HEK293 (cell line): ENCODE measurements at regions not wholly inside any gene's neighbourhood (a gene's known extent, or its start where the extent isn't known, plus 50 kb on each side); places are given as distances from the start of the nearest gene placed in this dataset.

ENCODE experiments used
- CTCF ChIA-PET: fragments of 350-600 bp; formaldehyde crosslinking; extraction: SDS; loops from one replicate; lab custom pipeline; 2021; ENCODE audit warnings: antibody characterized with exemption; lab: Yijun Ruan, JAX
- POLR2A ChIA-PET: fragments of 300-600 bp; formaldehyde crosslinking; extraction: SDS; loops from one replicate; lab custom pipeline; 2020; ENCODE audit warnings: antibody characterized with exemption, inconsistent platforms; lab: Yijun Ruan, JAX
- H3K27ac ChIP-seq: fragments of 200-500 bp; sonication (Bioruptor generic); 2 replicates; pipeline ENCODE4 v1.5.1; 2014; ENCODE audit warnings: low read depth, low read length, control low read depth, inconsistent platforms; ENCODE audit errors: extremely low read depth
- H3K36me3 ChIP-seq, 2 experiments: fragments of 200-500 bp in 1 of 2; sonication (Bioruptor generic) in 1 of 2; 1 replicate in 1 of 2; 2 replicates in 1 of 2; pipeline ENCODE4 v1.5.1; 2014 to 2017; ENCODE audit warnings: inconsistent platforms in 2 of 2, low read length in 2 of 2; ENCODE audit not compliant: control insufficient read depth in 2 of 2, insufficient read depth in 1 of 2
- H3K4me1 ChIP-seq: fragments of 200-500 bp; sonication (Bioruptor generic); 2 replicates; pipeline ENCODE4 v1.5.1; 2014; ENCODE audit warnings: mild to moderate bottlenecking, low read length, inconsistent platforms; ENCODE audit not compliant: control insufficient read depth, insufficient read depth
- H3K4me3 ChIP-seq: 2 replicates; pipeline ENCODE4 v1.5.1; 2011; ENCODE audit warnings: low read depth, mild to moderate bottlenecking, control low read depth, low read length, moderate library complexity
- H3K9me3 ChIP-seq: fragments of 200-500 bp; sonication (Bioruptor generic); 2 replicates; pipeline ENCODE4 v1.5.1; 2014; ENCODE audit warnings: low read depth, low read length, inconsistent platforms; ENCODE audit not compliant: control insufficient read depth, insufficient read depth
- BCL11A ChIP-seq: fragments of 450-650 bp; formaldehyde crosslinking; IDR thresholded peaks from 2 replicates; pipeline ENCODE4 v1.5.1; 2016; ENCODE audit warnings: low read depth, missing biosample characterization, missing genetic modification characterization
- KLF1 ChIP-seq: fragments of 450-650 bp; formaldehyde crosslinking; IDR thresholded peaks from 2 replicates; pipeline ENCODE4 v1.5.1; 2016; ENCODE audit warnings: missing biosample characterization, missing genetic modification characterization
- MZF1 ChIP-seq: fragments of 450-650 bp; formaldehyde crosslinking; IDR thresholded peaks from 2 replicates; pipeline ENCODE4 v1.5.1; 2017; ENCODE audit warnings: missing biosample characterization, missing genetic modification characterization, borderline replicate concordance
- SP3 ChIP-seq: fragments of 450-650 bp; formaldehyde crosslinking; IDR thresholded peaks from 2 replicates; pipeline ENCODE4 v1.5.1; 2016; ENCODE audit warnings: missing biosample characterization, missing genetic modification characterization
- YY1 ChIP-seq: fragments of 450-650 bp; formaldehyde crosslinking; IDR thresholded peaks from 2 replicates; pipeline ENCODE4 v1.5.1; 2018; ENCODE audit warnings: missing biosample characterization, missing genetic modification characterization
- ZEB2 ChIP-seq: fragments of 450-650 bp; formaldehyde crosslinking; IDR thresholded peaks from 2 replicates; pipeline ENCODE4 v1.5.1; 2016; ENCODE audit warnings: missing biosample characterization, missing genetic modification characterization
- ZFP3 ChIP-seq: fragments of 450-650 bp; formaldehyde crosslinking; IDR thresholded peaks from 2 replicates; pipeline ENCODE4 v1.5.1; 2016; ENCODE audit warnings: low read depth, missing biosample characterization, missing genetic modification characterization
- ZIC2 ChIP-seq: fragments of 450-650 bp; formaldehyde crosslinking; IDR thresholded peaks from 2 replicates; pipeline ENCODE4 v1.5.1; 2016; ENCODE audit warnings: missing biosample characterization, missing genetic modification characterization
- ZNF121 ChIP-seq: fragments of 450-650 bp; formaldehyde crosslinking; IDR thresholded peaks from 2 replicates; pipeline ENCODE4 v1.5.1; 2016; ENCODE audit warnings: missing biosample characterization, missing genetic modification characterization
- ZNF239 ChIP-seq: fragments of 450-650 bp; formaldehyde crosslinking; IDR thresholded peaks from 2 replicates; pipeline ENCODE4 v1.5.1; 2016; ENCODE audit warnings: missing biosample characterization, missing genetic modification characterization
- ZNF311 ChIP-seq: fragments of 450-650 bp; formaldehyde crosslinking; IDR thresholded peaks from 2 replicates; pipeline ENCODE4 v1.5.1; 2017; ENCODE audit warnings: missing biosample characterization, missing genetic modification characterization, borderline replicate concordance
- ZNF350 ChIP-seq: fragments of 450-650 bp; formaldehyde crosslinking; IDR thresholded peaks from 2 replicates; pipeline ENCODE4 v1.5.0; 2017; ENCODE audit warnings: missing biosample characterization, mild to moderate bottlenecking, missing genetic modification characterization
- ZNF37A ChIP-seq: fragments of 450-650 bp; IDR thresholded peaks from 2 replicates; pipeline ENCODE4 v1.5.1; 2018; ENCODE audit warnings: missing biosample characterization, missing genetic modification characterization
- ZNF404 ChIP-seq: fragments of 450-650 bp; formaldehyde crosslinking; IDR thresholded peaks from 2 replicates; pipeline ENCODE4 v1.5.1; 2017; ENCODE audit warnings: missing biosample characterization, missing genetic modification characterization
- ZNF571 ChIP-seq: fragments of 450-650 bp; formaldehyde crosslinking; IDR thresholded peaks from 2 replicates; pipeline ENCODE4 v1.5.0; 2017; ENCODE audit warnings: missing biosample characterization, missing genetic modification characterization
- ZNF792 ChIP-seq: fragments of 450-650 bp; formaldehyde crosslinking; IDR thresholded peaks from 2 replicates; pipeline ENCODE4 v1.5.1; 2016; ENCODE audit warnings: missing biosample characterization, missing genetic modification characterization
- ZSCAN30 ChIP-seq: fragments of 450-650 bp; IDR thresholded peaks from 2 replicates; pipeline ENCODE4 v1.5.1; 2018; ENCODE audit warnings: missing biosample characterization, mild to moderate bottlenecking, missing genetic modification characterization, moderate library complexity
- TF ChIP-seq, protein P1 (sequence below): fragments of 450-650 bp; formaldehyde crosslinking; IDR thresholded peaks from 2 replicates; pipeline ENCODE4 v1.5.1; 2017; ENCODE audit warnings: missing biosample characterization, mild to moderate bottlenecking, missing genetic modification characterization, moderate library complexity
- TF ChIP-seq, protein P2 (sequence below): fragments of 450-650 bp; formaldehyde crosslinking; IDR thresholded peaks from 2 replicates; pipeline ENCODE4 v1.5.1; 2016; ENCODE audit warnings: missing biosample characterization, missing genetic modification characterization
- TF ChIP-seq, protein P3 (sequence below): fragments of 450-650 bp; formaldehyde crosslinking; IDR thresholded peaks from 2 replicates; pipeline ENCODE4 v1.5.1; 2016; ENCODE audit warnings: missing biosample characterization, missing genetic modification characterization, low read depth

DNA sequence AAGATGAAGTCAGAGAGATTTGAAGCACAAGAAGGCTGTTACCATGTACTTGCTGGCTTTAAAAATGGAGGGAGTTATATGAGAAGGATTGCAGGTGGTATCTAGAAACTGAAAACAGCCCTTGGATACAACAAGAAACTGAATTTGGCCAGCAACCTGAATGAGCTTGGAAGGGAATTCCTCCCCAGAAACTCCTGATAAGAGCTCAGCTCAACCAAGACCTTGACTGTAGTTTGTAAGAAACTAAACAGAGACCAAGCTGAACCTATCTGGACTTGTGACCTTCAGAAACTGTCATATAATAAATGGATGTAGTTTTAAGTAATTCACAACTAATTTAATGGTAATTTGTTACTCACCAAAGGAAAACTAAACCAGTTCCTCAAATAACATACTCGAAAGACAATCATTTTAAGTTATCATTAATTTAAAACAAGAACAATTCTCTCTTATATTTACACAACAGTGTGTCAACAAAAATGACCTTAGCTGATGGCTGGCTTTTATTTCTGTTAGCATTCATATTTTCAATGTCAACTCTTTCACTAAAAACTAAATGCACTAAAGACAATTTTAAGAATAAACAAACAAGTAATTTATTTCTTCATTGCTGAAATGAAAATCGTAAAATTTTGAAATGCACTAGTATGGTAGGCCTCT lies 1218.4 kb upstream of the TMPRSS15 start (continued):
- TF ChIP-seq YY1 (tag by site-specific recombination) (no peak), ZIC2 (no peak)
- TF ChIP-seq, protein P1, sequence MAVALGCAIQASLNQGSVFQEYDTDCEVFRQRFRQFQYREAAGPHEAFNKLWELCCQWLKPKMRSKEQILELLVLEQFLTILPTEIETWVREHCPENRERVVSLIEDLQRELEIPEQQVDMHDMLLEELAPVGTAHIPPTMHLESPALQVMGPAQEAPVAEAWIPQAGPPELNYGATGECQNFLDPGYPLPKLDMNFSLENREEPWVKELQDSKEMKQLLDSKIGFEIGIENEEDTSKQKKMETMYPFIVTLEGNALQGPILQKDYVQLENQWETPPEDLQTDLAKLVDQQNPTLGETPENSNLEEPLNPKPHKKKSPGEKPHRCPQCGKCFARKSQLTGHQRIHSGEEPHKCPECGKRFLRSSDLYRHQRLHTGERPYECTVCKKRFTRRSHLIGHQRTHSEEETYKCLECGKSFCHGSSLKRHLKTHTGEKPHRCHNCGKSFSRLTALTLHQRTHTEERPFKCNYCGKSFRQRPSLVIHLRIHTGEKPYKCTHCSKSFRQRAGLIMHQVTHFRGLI (tag by site-specific recombination), result no peak
- TF ChIP-seq, all 188 proteins: peak for 0

DNA sequence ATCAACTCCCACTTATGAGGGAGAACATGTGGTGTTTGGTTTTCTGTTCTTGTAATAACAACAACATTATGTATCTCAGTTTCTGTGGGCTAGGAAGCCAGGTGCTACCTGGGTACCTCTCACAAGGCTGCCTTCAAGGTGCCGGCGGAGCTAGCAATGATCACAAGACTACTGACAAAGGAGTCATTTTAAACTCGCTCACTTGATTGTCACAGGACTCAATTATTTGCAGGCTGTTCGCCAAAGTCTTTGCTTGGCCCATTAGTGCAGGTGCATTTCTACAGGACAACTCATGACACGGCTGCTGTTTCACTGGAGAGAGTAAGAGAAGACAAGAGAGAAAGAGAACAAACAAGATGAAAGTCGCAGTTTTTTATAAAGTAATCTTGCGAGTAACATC lies 1237.4 kb upstream of the TMPRSS15 start:
- POLR2A ChIA-PET, result interaction anchor here (0.6 kb wide), 1 partner anchor 59 kb away, joined by 3 read pairs; no protein-coding TSS in a partner anchor
- no peak overlapping the region for H3K4me3 ChIP-seq
- H3K27ac ChIP-seq, result no peak overlapping the region
- no peak for TF ChIP-seq SP3 (tag by site-specific recombination)
- TF ChIP-seq KLF1 (tag by site-specific recombination), result no peak
- TF ChIP-seq ZNF792 (tag by site-specific recombination), result no peak
- TF ChIP-seq, protein P2, sequence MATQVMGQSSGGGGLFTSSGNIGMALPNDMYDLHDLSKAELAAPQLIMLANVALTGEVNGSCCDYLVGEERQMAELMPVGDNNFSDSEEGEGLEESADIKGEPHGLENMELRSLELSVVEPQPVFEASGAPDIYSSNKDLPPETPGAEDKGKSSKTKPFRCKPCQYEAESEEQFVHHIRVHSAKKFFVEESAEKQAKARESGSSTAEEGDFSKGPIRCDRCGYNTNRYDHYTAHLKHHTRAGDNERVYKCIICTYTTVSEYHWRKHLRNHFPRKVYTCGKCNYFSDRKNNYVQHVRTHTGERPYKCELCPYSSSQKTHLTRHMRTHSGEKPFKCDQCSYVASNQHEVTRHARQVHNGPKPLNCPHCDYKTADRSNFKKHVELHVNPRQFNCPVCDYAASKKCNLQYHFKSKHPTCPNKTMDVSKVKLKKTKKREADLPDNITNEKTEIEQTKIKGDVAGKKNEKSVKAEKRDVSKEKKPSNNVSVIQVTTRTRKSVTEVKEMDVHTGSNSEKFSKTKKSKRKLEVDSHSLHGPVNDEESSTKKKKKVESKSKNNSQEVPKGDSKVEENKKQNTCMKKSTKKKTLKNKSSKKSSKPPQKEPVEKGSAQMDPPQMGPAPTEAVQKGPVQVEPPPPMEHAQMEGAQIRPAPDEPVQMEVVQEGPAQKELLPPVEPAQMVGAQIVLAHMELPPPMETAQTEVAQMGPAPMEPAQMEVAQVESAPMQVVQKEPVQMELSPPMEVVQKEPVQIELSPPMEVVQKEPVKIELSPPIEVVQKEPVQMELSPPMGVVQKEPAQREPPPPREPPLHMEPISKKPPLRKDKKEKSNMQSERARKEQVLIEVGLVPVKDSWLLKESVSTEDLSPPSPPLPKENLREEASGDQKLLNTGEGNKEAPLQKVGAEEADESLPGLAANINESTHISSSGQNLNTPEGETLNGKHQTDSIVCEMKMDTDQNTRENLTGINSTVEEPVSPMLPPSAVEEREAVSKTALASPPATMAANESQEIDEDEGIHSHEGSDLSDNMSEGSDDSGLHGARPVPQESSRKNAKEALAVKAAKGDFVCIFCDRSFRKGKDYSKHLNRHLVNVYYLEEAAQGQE (tag by site-specific recombination), result no peak
- no peak for TF ChIP-seq ZNF404 (tag by site-specific recombination)
- TF ChIP-seq ZFP3 (tag by site-specific recombination), result no peak
- TF ChIP-seq ZNF350 (tag by site-specific recombination), result no peak
- TF ChIP-seq, protein P3, sequence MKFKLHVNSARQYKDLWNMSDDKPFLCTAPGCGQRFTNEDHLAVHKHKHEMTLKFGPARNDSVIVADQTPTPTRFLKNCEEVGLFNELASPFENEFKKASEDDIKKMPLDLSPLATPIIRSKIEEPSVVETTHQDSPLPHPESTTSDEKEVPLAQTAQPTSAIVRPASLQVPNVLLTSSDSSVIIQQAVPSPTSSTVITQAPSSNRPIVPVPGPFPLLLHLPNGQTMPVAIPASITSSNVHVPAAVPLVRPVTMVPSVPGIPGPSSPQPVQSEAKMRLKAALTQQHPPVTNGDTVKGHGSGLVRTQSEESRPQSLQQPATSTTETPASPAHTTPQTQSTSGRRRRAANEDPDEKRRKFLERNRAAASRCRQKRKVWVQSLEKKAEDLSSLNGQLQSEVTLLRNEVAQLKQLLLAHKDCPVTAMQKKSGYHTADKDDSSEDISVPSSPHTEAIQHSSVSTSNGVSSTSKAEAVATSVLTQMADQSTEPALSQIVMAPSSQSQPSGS, result no peak
- TF ChIP-seq ZEB2 (tag by site-specific recombination), result no peak
- TF ChIP-seq ZNF311 (tag by site-specific recombination), result no peak
- TF ChIP-seq BCL11A (tag by site-specific recombination), result no peak
- TF ChIP-seq ZNF239 (tag by site-specific recombination), result no peak
- TF ChIP-seq ZNF37A (tag by site-specific recombination), result no peak
- TF ChIP-seq YY1 (tag by site-specific recombination), result no peak
- no peak for TF ChIP-seq ZNF571 (tag by site-specific recombination)
- no peak for TF ChIP-seq MZF1 (tag by site-specific recombination)
- no peak for TF ChIP-seq ZNF121
- TF ChIP-seq ZSCAN30 (tag by site-specific recombination), result no peak
- H3K4me1 ChIP-seq, result no peaks in the 10 kb centered on the region
- CTCF ChIA-PET, result no interaction called here
- H3K36me3 ChIP-seq, result no peaks in the 10 kb centered on the region
- H3K9me3 ChIP-seq, result no peaks in the 10 kb centered on the region
